NCI-H526 (cell line): ENCODE measurements at regions not wholly inside any gene's neighbourhood (a gene's known extent, or its start where the extent isn't known, plus 50 kb on each side); places are given as distances from the start of the nearest gene placed in this dataset.
A peak's percentile ranks its signal among the peaks of the same experiment; 100 is the strongest.
"Not testable (repeated sequence)": the region's sequence is repeated elsewhere in the genome, so short reads cannot be mapped to it uniquely, and the experiment has no call there.

Experiments
- DNase-seq, 2 experiments: peaks; one replicate each; lab custom pipeline; 2025; lab: John Stamatoyannopoulos, UW

DNA sequence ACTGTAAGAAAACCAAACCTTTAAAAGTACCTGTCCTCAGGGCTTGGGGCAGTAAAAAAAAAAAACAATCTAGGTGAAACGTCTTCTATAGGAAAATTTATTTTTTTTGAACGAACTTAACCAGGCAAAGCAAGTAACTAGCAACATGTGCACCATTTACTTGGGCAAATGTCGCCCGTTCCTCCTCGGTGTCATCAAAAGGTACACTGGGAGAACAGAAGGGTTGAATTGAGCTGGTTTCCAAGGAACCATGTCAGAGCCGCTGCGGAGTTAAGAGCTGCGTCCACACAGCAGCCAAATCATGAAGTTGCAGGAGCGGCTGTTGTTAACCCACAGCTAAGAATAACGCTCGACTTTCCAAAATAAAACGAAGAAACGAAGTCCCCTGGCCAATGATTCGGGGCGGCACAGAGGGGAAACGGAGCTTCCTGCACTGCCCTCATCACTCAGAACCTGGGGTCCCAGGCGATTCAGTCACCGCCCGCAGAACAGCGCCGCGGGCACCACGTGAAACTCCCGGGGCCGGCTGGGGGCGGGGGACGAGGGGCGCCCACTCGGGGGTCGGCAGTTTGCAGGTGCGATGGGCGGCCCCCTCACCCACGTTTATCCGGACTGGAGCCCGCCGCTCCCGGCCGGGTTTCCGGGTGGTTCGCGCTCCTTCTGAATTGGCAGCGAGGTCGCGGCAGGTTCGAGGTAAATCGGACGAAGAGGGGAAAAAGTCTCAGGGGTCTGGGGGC, 53.6 kb upstream of the PLGLB1 start:
- DNase-seq, result not testable (repeated sequence)

DNA sequence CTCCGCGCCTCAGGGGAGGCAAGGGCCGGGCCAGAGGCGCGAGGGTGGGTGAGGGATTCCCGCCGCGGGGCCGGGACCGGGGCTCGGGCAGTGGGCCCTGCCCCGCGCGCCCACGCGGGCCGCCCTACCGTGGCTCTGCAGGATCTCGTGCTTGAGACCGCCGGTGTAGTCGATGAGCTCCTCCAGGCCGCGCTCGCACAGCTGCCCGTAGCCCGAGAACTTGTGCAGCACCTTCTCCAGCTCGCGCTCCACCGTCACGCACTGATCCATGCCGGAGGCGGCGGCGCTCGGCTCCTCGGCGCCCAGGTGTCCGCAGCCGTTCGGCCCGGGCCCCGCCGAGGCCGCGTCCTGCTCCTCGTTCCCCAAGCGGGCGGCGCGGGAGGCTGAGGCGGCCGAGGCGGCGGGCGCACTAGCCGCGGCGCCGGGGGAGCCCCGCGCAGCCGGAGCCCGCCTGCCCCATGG, 54.2 kb upstream of the PLGLB1 start:
- DNase-seq, result not testable (repeated sequence)

DNA sequence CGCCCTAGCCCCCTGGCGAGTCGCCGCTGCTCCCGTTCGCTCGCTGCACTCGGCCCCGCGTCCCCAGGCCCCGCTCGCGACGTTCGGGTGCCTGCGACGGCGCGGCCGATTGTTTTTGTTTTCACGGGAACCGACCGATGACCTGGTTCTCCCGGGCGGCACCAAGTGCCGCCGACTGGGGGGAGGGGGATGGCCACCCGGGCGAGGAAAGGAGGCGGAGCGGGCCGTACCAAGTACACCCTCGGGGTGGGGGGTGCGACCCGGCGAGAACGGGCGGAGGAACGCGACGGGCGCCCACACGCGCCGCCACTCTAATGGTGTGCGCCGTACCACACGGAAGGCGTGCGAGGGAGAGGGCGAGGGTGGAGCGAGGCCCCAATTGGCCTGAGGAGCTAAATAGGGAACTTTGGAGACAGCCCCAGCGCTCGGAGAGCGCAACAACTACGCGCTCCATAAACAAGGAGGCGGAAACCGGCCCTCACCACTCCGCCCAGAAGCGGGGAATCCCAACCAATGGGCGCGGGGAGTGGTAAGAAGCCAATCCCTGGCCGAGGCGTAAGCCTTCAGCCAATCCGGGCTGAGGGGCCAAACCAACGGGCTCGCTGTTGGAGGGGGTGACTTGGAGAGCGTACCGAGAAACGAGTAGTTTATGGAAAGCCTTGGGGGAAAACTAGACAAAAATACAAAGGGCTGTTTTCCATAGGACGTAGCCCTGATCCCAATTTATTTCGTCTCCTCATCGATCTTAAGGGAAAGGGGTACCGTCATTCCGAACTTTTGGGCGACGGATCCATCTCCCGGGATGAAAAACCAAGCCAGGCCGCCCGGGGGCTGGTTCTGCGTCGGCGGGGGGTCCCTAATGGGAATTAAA, 54.8 kb upstream of the PLGLB1 start:
- not testable (repeated sequence) for DNase-seq

DNA sequence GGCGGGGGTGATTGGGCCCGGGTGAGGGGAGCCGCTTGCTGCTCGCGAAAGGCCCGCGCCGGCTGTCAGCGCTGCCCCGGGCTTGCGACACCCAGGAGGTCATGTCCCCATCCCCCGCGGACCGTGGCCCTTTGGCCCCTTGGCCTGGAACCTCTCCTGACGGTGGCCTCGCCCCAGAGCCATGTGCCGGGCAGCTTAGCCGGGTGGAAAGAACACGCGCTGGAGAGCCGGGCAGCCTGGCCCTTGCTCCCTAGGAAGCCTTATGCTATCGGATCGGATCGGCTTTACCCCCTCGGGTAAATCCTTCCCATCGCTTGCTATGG, 55.4 kb upstream of the PLGLB1 start:
- not testable (repeated sequence) for DNase-seq

DNA sequence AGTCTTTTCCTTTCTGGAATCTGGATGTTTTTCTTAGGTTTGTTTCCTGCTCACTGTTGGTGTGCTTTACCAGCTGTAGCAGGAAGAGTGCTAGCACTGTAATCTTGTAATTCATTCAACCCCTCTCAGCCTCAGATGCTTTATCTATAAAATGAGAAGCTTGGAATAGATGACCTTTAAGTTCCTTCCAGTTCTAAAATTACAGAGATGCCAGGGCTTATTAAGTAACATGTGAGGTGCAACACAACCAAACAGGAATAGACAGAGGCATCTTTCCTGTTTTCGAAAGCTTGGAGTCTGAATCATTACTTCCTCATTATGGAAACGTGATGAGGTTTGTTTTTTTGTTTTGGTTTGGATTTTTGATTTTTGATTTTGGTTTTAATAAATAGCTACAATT, 60.1 kb upstream of the PLGLB1 start:
- not testable (repeated sequence) for DNase-seq

DNA sequence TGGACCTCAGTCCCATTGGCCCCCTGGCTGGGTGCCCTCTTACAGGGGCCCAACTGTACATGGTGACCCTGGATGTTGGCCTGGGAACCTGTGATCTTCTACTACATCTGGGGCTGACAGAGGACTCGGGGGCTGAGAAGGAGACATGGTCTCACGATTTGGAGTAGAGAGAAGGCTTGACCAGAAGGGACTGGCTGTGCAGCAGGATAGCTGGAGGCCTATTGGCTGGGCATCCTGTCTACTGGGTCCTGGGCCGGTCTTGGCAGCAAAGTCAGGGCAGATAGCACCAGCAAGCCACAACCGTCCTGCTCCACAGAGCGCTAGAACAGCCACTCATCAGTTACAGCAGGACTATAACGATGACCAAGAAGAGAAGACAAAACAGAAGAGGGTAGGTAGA, 66.4 kb upstream of the PLGLB1 start:
- not testable (repeated sequence) for DNase-seq

DNA sequence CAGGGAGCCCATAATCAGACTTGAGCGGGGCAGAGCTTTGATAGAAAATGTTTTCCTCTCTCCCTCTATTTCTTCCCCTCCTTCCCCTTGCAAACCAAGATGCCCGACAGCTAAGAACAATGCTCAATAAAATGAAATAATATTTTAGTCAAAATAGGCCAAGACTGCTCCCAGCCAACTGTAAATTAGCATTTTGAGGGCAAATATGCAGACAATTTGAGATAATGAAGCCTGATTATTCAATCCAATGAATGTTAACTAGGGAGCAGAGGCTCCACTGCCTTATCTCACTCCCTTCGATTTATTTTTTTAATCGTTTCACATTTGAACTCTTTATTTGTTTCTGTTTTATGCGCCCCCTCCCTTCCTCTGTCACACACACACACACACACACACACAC, 67.8 kb upstream of the PLGLB1 start:
- DNase-seq, result not testable (repeated sequence)

DNA sequence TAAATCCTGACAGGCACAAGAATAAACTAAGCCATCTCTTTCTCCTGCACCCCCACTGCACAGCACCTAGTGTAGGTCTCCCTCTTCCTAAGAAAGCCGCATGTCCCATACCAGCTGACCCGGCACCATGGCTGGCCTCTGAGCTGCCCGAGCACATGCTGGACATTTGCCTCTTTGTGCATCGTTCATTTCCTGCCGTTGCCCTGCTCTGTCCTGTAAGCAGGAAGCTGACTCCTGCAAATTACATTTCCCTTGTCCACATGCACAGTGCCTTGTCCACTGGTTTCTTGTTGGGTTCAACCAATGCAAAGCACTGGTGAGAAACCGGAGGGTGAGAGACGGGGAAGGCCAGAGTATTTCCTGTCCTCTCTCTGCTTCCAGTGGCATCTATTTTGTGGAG, 71.6 kb upstream of the PLGLB1 start:
- not testable (repeated sequence) for DNase-seq

DNA sequence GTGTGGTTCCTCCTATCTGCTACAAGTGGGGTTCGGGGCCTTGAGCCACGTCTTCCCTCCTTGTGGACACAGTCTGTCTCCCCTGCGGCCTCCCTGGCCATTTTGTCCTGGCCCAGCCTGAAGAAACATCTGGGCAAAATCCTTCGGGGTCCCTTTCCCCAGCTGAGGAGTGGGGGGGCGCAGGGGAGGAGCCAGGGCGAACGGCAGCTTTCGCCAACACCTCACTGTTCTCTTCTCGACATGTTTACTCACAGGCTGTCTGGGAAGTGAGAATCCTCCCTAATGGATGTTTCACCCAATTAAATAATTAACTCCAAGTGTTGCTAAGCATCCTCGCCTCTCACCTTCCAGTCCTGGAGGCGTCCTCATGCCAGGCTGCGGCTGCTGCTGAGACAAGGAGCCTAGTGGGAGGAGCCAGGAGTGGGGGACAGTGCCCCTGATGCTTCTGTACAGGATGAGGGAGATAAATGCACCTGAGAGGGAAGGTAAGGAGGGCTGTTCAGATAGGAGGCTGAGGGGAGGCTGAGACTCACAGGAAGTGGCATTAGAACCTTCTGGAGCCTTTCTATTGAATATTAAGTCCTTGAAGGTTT, 72.4 kb upstream of the PLGLB1 start:
- not testable (repeated sequence) for DNase-seq

DNA sequence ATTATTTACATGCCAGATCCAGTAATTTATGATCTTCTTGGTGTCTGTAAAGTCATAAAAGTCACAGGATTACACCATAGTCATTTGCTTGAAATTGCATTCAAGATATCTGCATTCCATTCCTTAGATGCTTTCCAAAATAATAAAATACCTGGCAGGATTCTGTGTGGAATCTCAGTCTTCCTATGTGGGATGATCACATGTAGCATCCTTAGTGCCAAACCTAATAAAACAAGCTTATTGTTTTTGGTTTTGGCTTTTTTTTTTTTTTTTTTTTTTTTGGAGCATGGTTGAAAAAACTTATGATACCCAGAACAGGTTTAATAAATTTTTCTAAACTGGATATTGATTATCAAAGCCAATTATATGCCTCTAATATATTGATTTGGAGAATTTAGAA, 74.2 kb upstream of the PLGLB1 start:
- not testable (repeated sequence) for DNase-seq

DNA sequence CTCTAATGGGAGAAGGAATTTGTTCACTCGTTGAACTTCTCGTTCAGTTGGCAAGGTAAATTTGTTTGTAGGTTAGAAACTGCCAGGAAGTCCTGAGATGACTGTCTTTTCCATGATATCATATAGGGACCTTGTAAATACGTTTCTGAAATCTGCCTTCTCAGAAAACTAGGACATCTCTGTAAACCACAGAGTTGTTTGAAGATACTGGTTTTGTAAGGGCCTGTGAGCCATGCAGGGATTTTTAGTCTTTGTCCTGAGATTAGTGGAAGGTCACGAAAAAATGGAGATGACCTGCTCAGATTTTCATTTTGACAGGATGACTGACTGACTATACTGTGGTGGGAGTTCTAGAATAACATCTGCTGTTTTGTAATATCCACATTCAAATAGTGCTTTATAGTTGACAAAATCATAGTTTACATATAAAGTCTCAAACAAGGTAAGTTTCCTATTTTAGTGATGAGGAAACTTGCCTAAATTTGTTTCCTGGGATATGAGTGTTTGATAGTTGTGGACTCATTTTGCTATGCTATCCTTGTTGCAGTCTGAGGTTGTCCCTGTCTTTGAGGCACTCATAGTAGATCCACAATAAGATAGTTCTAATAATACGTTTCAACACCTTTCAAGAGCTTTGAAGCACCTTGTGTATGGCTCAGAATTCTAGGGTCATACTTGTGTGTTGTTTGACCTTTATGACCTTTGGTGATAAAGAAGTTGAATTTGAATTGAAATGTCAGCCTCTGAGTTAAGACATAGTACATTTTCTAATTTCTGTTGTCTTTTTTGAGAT, 107.3 kb upstream of the PLGLB1 start:
- DNase-seq, result not testable (repeated sequence)

DNA sequence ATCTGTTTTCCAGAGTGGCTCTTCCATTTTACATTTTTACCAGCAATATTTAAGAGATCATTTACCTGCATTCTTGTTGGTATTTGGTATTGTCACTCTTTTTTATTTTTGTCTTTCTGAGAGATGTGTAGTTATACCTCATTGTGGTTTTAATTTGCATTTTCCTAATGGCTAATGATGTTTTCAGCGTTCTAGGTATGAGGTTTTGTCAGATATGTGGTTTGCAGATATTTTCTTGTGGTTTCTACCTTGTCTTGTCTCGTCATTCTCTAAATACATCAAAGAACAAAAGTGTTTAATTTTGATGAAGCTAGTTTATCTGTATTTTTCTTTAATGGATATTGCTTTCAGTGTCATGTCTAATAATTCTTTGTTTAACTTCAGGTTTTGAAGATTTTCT, 110.9 kb upstream of the PLGLB1 start:
- not testable (repeated sequence) for DNase-seq

DNA sequence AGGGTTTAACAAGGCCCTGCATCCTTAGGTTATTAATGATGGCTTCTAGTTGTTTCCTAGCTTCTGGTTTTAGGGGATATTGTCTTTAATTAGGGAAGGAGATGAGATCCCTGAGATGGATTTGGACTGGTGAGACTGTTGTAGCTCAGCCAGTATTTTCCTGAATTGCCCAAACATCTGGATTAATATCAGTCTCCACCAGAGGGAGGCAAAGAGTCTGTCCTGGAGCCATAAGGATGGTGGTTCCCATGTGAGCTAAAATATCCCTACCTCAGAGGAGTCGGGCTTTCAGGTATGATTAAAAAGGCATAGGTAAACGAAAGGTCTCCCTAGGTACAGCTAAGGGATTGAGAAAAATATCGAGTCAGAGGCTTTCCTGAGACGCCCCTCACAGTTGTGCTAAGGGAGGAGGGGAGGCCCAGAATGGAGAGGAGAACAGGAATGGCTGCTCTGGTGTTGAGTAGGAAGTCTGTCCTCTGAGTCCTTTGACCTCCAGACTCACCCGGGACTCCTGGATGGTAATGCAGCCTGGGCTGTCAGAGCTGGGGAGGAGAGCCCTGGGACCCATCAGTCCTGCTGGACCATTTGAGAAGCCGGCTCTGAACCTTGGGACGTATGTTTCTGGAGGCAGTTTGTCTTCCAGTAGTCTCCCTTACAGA, 130.3 kb upstream of the PLGLB1 start:
- DNase-seq, result not testable (repeated sequence)

DNA sequence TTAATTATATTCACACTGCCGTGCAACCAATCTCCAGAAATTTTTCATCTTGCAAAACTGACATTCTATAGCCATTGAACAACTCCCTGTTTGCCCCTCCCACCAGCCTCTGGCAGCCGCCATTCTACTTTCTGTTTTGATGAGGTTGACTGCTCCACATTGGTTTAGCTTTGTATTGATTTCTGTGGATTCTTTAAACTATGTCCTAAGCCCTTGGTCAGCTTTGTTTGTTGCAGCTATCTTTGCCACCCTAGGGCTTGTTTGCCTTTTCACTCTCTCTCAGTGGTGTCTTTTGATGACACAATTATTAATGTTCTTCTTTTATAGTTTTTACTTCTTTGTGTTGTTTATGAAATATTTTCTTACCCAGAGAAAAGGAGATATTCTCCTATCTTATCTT, 152.8 kb upstream of the PLGLB1 start:
- DNase-seq, result not testable (repeated sequence)

DNA sequence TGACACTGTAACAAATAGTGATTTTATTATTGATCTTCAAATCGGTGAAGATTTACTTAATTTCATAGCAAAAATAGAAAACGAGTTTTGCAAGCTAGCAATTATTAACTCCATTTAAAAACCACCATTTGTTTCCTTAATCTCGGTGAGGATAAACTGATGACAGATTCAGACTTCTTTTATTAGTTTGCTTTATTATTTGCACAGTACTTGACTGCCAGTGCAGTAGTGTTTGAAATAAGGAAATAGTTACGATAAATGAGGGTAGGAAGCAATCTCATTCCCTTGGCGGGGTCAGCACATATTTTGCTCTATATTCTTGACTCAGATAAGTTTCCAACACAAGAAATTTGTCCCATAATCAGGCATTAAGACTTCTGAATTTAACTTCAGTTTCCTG, 161.7 kb upstream of the PLGLB1 start:
- not testable (repeated sequence) for DNase-seq

DNA sequence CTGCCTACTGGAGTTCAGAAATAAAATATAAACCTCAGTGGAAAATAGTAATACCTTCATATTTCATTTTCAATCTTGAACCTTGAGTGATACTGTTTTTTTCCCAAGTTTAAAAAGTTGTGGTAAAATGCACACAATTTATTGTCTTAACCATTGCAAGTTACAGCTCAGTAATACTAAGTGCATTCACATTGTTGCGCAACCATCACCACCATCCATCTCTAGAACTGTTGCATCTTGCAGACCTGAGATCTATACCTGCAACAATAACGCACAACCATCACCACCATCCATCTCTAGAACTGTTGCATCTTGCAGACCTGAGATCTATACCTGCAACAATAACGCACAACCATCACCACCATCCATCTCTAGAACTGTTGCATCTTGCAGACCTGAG, 162.6 kb upstream of the PLGLB1 start:
- DNase-seq, result not testable (repeated sequence)

DNA sequence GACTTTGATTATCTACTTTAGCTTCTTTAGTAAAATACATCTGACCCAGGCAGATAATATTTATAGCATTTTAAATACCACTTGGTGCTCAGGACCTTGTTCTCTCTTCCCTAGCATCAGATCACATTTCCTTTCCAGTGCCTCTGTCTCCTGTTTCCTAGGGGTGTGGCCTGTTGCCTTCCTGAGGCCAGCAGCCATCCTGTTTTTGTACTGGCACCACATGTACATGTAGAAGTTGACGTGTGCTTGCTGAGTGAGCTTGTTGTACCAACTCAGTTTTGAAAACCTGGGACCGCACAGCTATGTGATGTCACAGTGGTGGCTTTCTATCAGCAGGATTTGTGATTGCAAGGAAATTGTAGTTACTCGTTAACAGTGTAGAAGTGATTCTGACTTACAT, 167.6 kb upstream of the PLGLB1 start:
- DNase-seq, result not testable (repeated sequence)

DNA sequence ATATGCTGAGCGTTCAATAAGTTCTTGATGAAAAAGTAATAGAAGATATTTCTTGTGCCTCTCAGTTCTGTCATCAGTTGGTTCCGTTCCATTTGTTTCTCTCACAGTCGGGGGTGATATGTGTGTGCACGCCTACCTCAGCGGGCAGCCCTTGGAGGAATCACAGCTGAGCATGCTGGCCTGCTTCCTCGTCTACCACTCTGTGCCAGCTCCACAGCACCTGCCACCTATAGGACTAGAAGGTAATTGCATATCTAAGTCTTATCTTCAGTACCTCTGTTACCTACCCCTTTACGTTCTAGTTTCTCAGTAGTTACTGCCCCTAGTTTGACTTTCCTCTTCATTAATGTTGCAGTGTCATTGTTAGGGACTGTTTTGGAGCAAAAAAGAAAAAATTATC, 171.7 kb upstream of the PLGLB1 start:
- peak in 1 of 2 experiments; percentile 10 for DNase-seq

DNA sequence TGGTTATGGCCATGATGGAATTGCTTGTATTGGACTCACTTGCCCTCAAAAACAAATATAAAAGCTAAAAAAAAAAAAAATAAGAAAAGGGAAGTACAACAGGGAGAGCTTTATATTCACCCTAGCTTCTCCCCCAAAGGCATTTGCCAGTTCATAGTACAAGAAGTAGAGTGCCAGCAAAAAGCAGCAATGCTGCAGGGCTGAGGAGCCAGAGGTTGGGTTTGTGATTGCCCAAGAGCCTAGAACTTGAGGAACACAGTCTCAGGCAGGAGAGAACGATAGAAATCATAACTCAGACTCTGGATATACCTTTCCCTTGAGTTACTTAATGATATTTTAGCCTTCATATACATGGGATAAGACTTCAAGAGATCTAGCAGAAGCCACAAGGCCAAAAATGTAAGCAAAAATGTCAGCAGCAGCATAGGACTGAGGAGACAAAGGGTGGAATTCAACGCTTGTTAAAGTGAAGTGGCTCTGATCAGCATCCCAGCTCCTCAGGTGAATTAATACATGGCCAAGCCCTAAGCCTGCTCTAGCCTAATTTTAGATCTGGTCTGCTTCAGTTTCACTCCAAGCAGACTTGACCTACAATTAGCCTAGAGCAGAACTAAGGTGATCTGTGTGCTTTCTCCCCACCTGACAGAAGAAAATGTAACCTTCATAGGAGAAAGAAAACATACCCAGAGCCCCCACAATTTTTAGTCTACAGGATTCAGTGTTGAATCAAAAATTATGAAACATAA, 172.8 kb upstream of the PLGLB1 start:
- DNase-seq, result not testable (repeated sequence)

DNA sequence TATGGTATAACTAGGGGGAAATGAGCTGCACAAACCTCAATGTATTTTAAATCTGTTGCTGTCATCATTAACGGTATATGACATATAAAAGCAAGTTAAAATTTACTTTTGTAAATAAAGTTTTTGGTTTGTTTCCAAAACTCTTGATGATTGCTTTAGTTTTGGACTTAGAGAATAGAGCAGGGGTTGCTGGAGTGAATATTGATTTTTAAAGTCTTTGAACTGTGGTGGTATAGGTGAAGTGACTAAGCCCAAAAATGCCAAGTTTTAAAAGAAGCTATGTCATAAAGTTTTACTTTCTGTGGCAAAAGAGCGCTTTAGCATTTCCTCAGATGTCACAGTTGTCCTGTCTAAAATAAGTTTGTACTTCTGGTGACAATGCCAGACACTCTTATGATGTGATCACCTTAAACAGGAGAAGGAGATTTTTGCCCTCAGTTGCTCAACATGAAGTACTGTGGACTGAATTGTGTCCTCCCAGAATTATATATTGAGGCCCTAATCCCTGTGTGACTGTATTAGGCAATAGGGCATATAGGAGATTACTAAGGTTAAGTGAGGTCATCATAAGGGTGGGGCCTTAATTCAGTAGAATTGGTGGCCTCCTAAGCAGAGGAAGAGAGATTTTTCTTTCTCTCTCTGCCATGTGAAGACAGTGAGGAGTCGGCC, 175.2 kb upstream of the PLGLB1 start:
- not testable (repeated sequence) for DNase-seq
